Duodenal mucosa (tissue), 2 donors: ENCODE measurements at regions not wholly inside any gene's neighbourhood (a gene's known extent, or its start where the extent isn't known, plus 50 kb on each side); places are given as distances from the start of the nearest gene placed in this dataset.
"Not testable (repeated sequence)": the region's sequence is repeated elsewhere in the genome, so short reads cannot be mapped to it uniquely, and the experiment has no call there.

Experiments
- H3K27ac ChIP-seq: one replicate; pipeline ENCODE4 v1.7.0; 2013; ENCODE audit warnings: low read depth, low read length
- H3K27me3 ChIP-seq, 2 donors: one replicate each; pipeline ENCODE4 v1.7.0; 2013; ENCODE audit warnings: low read length in 2 of 2, control low read depth in 1 of 2; ENCODE audit not compliant: insufficient read depth in 2 of 2, control insufficient read depth in 1 of 2
- H3K36me3 ChIP-seq, 2 donors: one replicate each; pipeline ENCODE4 v1.7.0; 2013; ENCODE audit warnings: low read length in 2 of 2, control low read depth in 1 of 2; ENCODE audit not compliant: insufficient read depth in 2 of 2, control insufficient read depth in 1 of 2
- H3K4me1 ChIP-seq, 2 donors: one replicate each; pipeline ENCODE4 v1.7.0; 2013; ENCODE audit warnings: low read length in 2 of 2, control low read depth in 1 of 2; ENCODE audit not compliant: insufficient read depth in 2 of 2, control insufficient read depth in 1 of 2
- H3K4me3 ChIP-seq, 2 donors: one replicate each; pipeline ENCODE4 v1.7.0; 2013; ENCODE audit warnings: low read length in 2 of 2, low read depth in 1 of 2
- H3K9ac ChIP-seq, 2 donors: one replicate each; pipeline ENCODE4 v1.7.0; 2013; ENCODE audit warnings: low read length in 2 of 2, low read depth in 1 of 2
- H3K9me3 ChIP-seq, 2 donors: one replicate each; pipeline ENCODE4 v1.7.0; 2013; ENCODE audit warnings: low read length in 2 of 2, control low read depth in 1 of 2; ENCODE audit not compliant: control insufficient read depth in 1 of 2

DNA sequence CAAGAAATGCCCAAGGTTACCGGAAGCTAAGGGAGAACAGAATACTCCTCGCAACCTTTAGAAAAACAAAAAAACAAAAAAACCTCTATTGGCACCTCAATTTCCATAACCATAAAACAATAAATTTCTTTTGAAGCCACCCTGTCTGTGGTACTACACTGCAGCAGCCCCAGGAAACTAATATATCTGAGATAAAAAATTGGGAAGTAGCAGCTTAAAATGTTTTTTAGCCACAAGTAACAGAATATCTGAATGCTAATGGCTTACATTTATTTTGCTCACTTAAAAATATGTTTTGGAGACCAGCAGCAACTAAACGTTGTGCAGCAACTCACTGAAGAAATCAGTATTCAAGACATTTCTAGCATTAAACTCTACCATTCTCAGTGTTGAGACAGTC, 969.6 kb downstream of the DNAH5 start:
- no peak overlapping the region for H3K4me3 ChIP-seq
- no peaks in the 10 kb centered on the region for H3K36me3 ChIP-seq
- H3K9ac ChIP-seq: no peak overlapping the region
- H3K27ac ChIP-seq: no peak overlapping the region
- H3K27me3 ChIP-seq: no peaks in the 10 kb centered on the region
- no peaks in the 10 kb centered on the region for H3K4me1 ChIP-seq
- H3K9me3 ChIP-seq: peaks cover 0 to 2% of the 10 kb centered on the region in 2 donors

DNA sequence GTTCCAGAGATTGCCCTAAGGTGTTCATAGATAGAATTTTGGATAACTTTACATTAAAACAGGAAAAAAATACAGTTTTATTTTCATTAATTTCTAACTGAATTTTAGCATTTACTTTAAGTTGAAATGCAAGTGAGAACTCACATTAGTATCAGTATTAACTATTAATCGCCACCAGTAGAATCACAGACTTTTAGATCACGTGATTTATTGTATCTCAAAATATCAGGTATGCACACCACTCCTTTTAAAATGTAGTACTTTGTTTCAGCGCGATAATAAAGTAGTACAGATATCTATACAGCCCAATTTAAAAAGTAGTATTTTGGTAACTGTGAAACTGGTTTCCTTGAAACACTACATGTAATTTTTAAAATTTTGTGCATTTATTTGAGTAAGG, 978.7 kb downstream of the DNAH5 start:
- no peak overlapping the region for H3K27ac ChIP-seq
- H3K9me3 ChIP-seq: peaks cover 0 to 8% of the 10 kb centered on the region in 2 donors
- H3K9ac ChIP-seq: no peak overlapping the region
- H3K36me3 ChIP-seq: no peaks in the 10 kb centered on the region
- H3K4me3 ChIP-seq: no peak overlapping the region
- no peaks in the 10 kb centered on the region for H3K27me3 ChIP-seq
- no peaks in the 10 kb centered on the region for H3K4me1 ChIP-seq

DNA sequence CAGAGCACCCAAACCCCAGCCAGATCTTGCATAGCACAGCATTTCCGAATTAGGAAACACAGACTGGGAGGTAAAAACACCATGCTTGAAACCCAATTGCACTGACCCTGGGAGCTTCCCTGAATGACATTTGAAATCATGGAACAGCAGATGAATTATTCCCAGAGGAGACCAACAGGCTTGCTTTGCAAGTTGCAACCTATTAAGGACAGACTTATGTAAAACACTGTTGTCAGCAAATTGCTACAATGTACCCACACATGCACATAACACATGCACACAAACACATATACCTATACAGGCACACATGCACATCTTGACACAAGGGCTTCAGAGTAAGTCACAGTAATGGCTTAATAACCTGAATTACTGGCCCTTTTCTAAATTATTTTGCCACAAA, 984.8 kb downstream of the DNAH5 start:
- Histone ChIP-seq H3K9ac (no peak overlapping the region), H3K4me3 (no peak overlapping the region), H3K36me3 (no peaks in the 10 kb centered on the region), H3K27me3 (no peaks in the 10 kb centered on the region), H3K27ac (no peak overlapping the region), H3K9me3 (peaks cover 4 to 5% of the 10 kb centered on the region in 2 donors), H3K4me1 (no peaks in the 10 kb centered on the region)

DNA sequence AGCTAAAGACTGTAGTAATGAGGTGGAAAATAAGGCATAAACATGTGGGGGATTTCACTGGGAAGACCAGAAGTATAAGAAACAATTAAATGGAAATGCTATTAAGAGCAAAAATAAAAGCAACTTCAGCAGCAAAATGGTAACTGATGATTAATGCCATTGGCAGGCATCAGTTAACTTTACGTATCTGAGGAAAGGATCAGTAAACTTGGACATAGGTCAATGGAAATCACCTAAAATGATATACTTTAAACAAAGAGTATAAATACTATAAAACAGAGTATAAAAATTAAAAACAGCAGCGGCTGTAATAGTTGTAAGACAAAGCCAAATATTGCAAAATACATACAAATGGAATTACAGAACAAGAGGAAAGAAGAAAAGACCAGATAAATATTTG, 992.1 kb downstream of the DNAH5 start:
- no peak overlapping the region for H3K9ac ChIP-seq
- no peaks in the 10 kb centered on the region for H3K36me3 ChIP-seq
- H3K27me3 ChIP-seq: no peaks in the 10 kb centered on the region
- no peak overlapping the region for H3K27ac ChIP-seq
- H3K9me3 ChIP-seq: peaks cover 4 to 6% of the 10 kb centered on the region in 2 donors
- no peak overlapping the region for H3K4me3 ChIP-seq
- no peaks in the 10 kb centered on the region for H3K4me1 ChIP-seq

DNA sequence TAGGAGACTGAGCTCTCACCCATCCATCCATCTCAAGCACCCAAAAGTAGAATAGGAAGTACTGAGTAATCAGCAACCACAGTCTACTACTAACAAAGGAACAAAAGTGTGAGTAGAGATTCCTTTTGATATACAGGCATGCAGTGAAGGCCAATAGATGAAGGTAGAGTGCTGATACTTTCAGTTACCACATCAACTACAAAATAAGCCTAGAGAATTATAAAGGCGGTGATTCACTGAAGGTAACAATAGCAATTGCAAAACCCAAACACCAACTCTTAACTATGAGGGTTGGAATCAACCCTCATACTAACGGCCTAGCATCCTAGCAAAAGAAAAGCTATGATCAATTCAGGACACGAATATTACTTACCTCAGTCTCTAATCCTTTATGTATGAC, 992.6 kb downstream of the DNAH5 start:
- Histone ChIP-seq H3K9ac (no peak overlapping the region), H3K4me1 (no peaks in the 10 kb centered on the region), H3K27ac (no peak overlapping the region), H3K36me3 (no peaks in the 10 kb centered on the region), H3K9me3 (peaks cover 6% of the 10 kb centered on the region in 2 donors), H3K4me3 (no peak overlapping the region), H3K27me3 (no peaks in the 10 kb centered on the region)

DNA sequence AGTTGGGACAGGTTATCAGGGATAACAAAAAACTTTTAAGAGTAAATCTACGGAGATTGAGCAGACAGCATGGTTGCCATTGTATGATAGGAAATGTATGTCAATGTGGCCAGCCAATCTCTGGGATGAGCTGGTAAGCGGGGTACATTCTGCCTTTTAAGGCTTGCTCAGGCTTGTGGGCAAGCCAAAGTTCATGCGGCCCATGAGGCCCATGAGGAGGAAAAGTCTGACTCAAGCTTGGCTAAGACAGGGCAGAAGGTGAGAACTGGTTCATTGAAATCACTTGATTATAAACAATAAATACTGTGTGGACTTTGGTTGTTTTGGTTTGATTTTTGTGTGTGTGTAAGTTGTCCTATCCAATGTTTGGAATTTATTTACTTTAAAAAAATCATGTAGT, 997.1 kb downstream of the DNAH5 start:
- no peaks in the 10 kb centered on the region for H3K27me3 ChIP-seq
- no peaks in the 10 kb centered on the region for H3K36me3 ChIP-seq
- no peak overlapping the region for H3K4me3 ChIP-seq
- H3K9ac ChIP-seq: no peak overlapping the region
- no peak overlapping the region for H3K27ac ChIP-seq
- no peaks in the 10 kb centered on the region for H3K4me1 ChIP-seq
- H3K9me3 ChIP-seq: peaks cover 4 to 6% of the 10 kb centered on the region in 2 donors

DNA sequence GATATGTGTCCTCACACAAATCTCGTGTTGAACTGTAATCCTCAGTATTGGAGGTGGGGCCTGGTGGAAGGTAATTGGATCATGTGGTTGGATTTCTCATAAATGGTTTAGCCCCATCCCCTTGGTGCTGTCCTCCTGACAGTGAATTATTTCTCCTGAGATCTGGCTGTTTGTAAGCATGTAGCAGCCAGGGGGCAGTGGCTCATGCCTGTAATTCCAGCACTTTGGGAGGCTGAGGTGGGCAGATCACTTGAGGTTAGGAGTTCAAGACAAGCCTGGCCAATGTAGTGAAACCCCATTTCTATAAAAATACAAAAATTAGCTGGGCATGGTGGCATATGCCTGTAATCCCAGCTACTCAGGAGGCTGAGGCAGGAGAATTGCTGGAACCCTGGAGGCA, 999.0 kb downstream of the DNAH5 start:
- H3K9me3 ChIP-seq, H3K4me3 ChIP-seq, H3K9ac ChIP-seq, H3K4me1 ChIP-seq, H3K36me3 ChIP-seq, H3K27me3 ChIP-seq, H3K27ac ChIP-seq: not testable (repeated sequence)

DNA sequence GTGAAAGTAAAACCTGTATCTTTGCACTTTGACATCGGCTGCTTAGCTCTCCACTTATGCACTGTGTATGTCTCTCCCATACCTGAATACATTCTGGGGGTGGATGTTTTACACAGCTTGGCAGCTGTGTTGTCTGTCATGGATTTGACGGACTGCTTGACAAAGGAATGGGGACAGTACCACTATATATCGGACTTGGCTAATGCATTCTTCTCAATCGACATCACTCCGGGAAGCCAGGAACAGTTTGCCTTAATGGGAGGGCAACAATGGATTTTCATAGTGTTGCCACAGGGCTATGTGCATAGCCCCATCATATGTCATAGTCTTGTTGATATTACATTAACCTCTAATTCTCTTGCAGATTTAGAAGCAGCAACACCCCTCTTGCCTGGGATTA, 1008.3 kb downstream of the DNAH5 start:
- H3K9ac ChIP-seq: no peak overlapping the region
- H3K9me3 ChIP-seq: peaks cover 4 to 7% of the 10 kb centered on the region in 2 donors
- no peak overlapping the region for H3K4me3 ChIP-seq
- H3K27ac ChIP-seq: no peak overlapping the region
- no peaks in the 10 kb centered on the region for H3K36me3 ChIP-seq
- no peaks in the 10 kb centered on the region for H3K4me1 ChIP-seq
- H3K27me3 ChIP-seq: no peaks in the 10 kb centered on the region

DNA sequence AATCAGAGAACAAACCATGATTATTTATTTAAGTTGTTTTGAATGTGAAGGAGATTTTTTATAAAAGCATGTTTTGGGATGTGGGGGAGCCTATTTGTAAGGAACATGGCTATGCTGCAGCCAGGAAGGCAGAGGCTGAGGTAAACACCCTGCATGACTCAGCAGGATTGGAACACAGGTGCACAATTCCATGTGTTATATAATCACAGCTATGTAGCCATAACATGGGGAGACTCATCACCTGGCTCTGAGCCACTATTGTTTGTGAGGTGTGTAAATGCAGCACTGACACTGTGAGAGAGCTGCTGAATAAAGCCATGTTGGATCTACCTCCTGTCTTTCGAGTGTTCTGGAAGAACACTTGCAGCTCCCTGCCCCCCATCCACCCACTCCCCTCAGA, 1009.8 kb downstream of the DNAH5 start:
- Histone ChIP-seq H3K9me3 (peaks cover 4 to 7% of the 10 kb centered on the region in 2 donors), H3K4me3 (no peak overlapping the region), H3K27me3 (no peaks in the 10 kb centered on the region), H3K4me1 (no peaks in the 10 kb centered on the region), H3K36me3 (no peaks in the 10 kb centered on the region), H3K27ac (no peak overlapping the region), H3K9ac (no peak overlapping the region)

DNA sequence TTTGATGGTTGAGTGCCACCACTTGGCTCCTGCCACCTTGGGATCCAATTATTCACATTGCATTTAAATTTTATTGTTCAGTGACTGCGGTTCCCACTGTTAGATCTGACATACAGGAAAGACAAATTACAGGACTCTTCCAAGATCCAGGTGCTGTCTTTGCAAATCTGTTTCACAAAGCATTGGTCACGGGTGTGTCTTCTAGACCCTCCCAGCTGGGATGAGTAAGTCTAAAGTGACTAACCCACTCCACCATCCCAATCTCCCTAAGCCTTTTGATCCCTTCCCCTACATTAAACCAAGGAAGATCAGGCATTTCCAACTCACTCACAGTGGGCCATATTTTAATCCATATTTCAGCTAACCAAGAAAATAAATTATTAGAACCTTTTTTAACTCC, 1016.3 kb upstream of the CTNND2 start:
- no peaks in the 10 kb centered on the region for H3K4me1 ChIP-seq

DNA sequence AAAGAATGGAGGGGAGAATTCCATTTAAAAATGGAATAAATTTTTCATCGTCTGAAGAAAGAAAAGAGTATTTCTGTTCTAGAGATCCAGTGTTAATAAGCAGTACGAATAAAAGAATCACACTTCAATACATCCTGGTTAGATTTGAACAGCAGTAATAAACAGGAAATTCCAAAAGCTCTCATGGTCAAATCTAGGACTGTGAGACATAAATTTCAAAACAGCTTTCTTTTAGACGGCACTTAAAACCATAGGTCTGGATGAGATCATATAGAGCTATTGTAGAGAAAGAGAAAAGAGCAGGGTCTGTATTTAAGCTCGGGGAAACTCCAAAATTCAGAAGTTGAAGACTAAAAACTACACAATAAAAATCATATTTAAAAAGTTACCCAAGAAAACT, 1006.9 kb upstream of the CTNND2 start:
- no peak overlapping the region for H3K4me3 ChIP-seq
- no peak overlapping the region for H3K9ac ChIP-seq
- no peaks in the 10 kb centered on the region for H3K9me3 ChIP-seq
- H3K36me3 ChIP-seq: no peaks in the 10 kb centered on the region
- no peaks in the 10 kb centered on the region for H3K4me1 ChIP-seq
- no peaks in the 10 kb centered on the region for H3K27me3 ChIP-seq
- H3K27ac ChIP-seq: no peak overlapping the region

More for the DNA sequence above, 1016.3 kb upstream of the CTNND2 start:
- peaks cover 3 to 14% of the 10 kb centered on the region in 2 donors for H3K9me3 ChIP-seq
- H3K4me3 ChIP-seq: no peak overlapping the region
- no peaks in the 10 kb centered on the region for H3K27me3 ChIP-seq
- H3K36me3 ChIP-seq: no peaks in the 10 kb centered on the region
- no peak overlapping the region for H3K27ac ChIP-seq
- H3K9ac ChIP-seq: no peak overlapping the region
